HEK293 (cell line): ENCODE measurements at regions not wholly inside any gene's neighbourhood (a gene's known extent, or its start where the extent isn't known, plus 50 kb on each side); places are given as distances from the start of the nearest gene placed in this dataset.

Experiments used
- CTCF ChIA-PET: fragments of 350-600 bp; formaldehyde crosslinking; extraction: SDS; loops from one replicate; lab custom pipeline; 2021; ENCODE audit warnings: antibody characterized with exemption; lab: Yijun Ruan, JAX
- POLR2A ChIA-PET: fragments of 300-600 bp; formaldehyde crosslinking; extraction: SDS; loops from one replicate; lab custom pipeline; 2020; ENCODE audit warnings: antibody characterized with exemption, inconsistent platforms; lab: Yijun Ruan, JAX
- H3K27ac ChIP-seq: fragments of 200-500 bp; sonication (Bioruptor generic); 2 replicates; pipeline ENCODE4 v1.5.1; 2014; ENCODE audit warnings: low read depth, low read length, control low read depth, inconsistent platforms; ENCODE audit errors: extremely low read depth
- H3K36me3 ChIP-seq, 2 experiments: fragments of 200-500 bp in 1 of 2; sonication (Bioruptor generic) in 1 of 2; 1 replicate in 1 of 2; 2 replicates in 1 of 2; pipeline ENCODE4 v1.5.1; 2014 to 2017; ENCODE audit warnings: inconsistent platforms in 2 of 2, low read length in 2 of 2; ENCODE audit not compliant: control insufficient read depth in 2 of 2, insufficient read depth in 1 of 2
- H3K4me1 ChIP-seq: fragments of 200-500 bp; sonication (Bioruptor generic); 2 replicates; pipeline ENCODE4 v1.5.1; 2014; ENCODE audit warnings: mild to moderate bottlenecking, low read length, inconsistent platforms; ENCODE audit not compliant: control insufficient read depth, insufficient read depth
- H3K4me3 ChIP-seq: 2 replicates; pipeline ENCODE4 v1.5.1; 2011; ENCODE audit warnings: low read depth, mild to moderate bottlenecking, control low read depth, low read length, moderate library complexity
- H3K9me3 ChIP-seq: fragments of 200-500 bp; sonication (Bioruptor generic); 2 replicates; pipeline ENCODE4 v1.5.1; 2014; ENCODE audit warnings: low read depth, low read length, inconsistent platforms; ENCODE audit not compliant: control insufficient read depth, insufficient read depth
- MYNN ChIP-seq: fragments of 450-650 bp; formaldehyde crosslinking; IDR thresholded peaks from 2 replicates; pipeline ENCODE4 v1.5.1; 2016; ENCODE audit warnings: missing biosample characterization, missing genetic modification characterization, borderline replicate concordance
- MZF1 ChIP-seq: fragments of 450-650 bp; formaldehyde crosslinking; IDR thresholded peaks from 2 replicates; pipeline ENCODE4 v1.5.1; 2017; ENCODE audit warnings: missing biosample characterization, missing genetic modification characterization, borderline replicate concordance
- OVOL3 ChIP-seq: fragments of 450-650 bp; formaldehyde crosslinking; IDR thresholded peaks from 2 replicates; pipeline ENCODE4 v1.5.1; 2016; ENCODE audit warnings: missing biosample characterization, missing genetic modification characterization
- TCF7L2 ChIP-seq: IDR thresholded peaks from 2 replicates; pipeline ENCODE4 v1.6.1; 2011; ENCODE audit warnings: low read depth, mild to moderate bottlenecking, inconsistent platforms, low read length, moderate library complexity, borderline replicate concordance
- ZBTB48 ChIP-seq: fragments of 450-650 bp; formaldehyde crosslinking; IDR thresholded peaks from 2 replicates; pipeline ENCODE4 v1.5.1; 2016; ENCODE audit warnings: missing biosample characterization, missing genetic modification characterization
- ZEB2 ChIP-seq: fragments of 450-650 bp; formaldehyde crosslinking; IDR thresholded peaks from 2 replicates; pipeline ENCODE4 v1.5.1; 2016; ENCODE audit warnings: missing biosample characterization, missing genetic modification characterization
- ZFP69B ChIP-seq: fragments of 450-650 bp; formaldehyde crosslinking; IDR thresholded peaks from 2 replicates; pipeline ENCODE4 v1.5.1; 2016; ENCODE audit warnings: missing biosample characterization, missing genetic modification characterization
- ZNF132 ChIP-seq: fragments of 450-650 bp; formaldehyde crosslinking; IDR thresholded peaks from 2 replicates; pipeline ENCODE4 v1.5.1; 2017; ENCODE audit warnings: missing biosample characterization, missing genetic modification characterization, borderline replicate concordance
- ZNF140 ChIP-seq: fragments of 450-650 bp; formaldehyde crosslinking; IDR thresholded peaks from 2 replicates; pipeline ENCODE4 v1.5.1; 2016; ENCODE audit warnings: missing biosample characterization, missing genetic modification characterization
- ZNF2 ChIP-seq: fragments of 450-650 bp; formaldehyde crosslinking; IDR thresholded peaks from 2 replicates; pipeline ENCODE4 v1.5.1; 2016; ENCODE audit warnings: missing biosample characterization, missing genetic modification characterization
- ZNF211 ChIP-seq: fragments of 450-650 bp; formaldehyde crosslinking; IDR thresholded peaks from 2 replicates; pipeline ENCODE4 v1.5.1; 2016; ENCODE audit warnings: low read depth, missing biosample characterization, missing genetic modification characterization
- ZNF266 ChIP-seq: fragments of 450-650 bp; formaldehyde crosslinking; IDR thresholded peaks from 2 replicates; pipeline ENCODE4 v1.5.1; 2016; ENCODE audit warnings: missing biosample characterization, missing genetic modification characterization, low read depth
- ZNF350 ChIP-seq: fragments of 450-650 bp; formaldehyde crosslinking; IDR thresholded peaks from 2 replicates; pipeline ENCODE4 v1.5.0; 2017; ENCODE audit warnings: missing biosample characterization, mild to moderate bottlenecking, missing genetic modification characterization
- ZNF366 ChIP-seq: fragments of 450-650 bp; formaldehyde crosslinking; conservative IDR thresholded peaks from 2 replicates; pipeline ENCODE4 v1.5.1; 2016; ENCODE audit warnings: missing biosample characterization, missing genetic modification characterization
- ZNF48 ChIP-seq: fragments of 450-650 bp; formaldehyde crosslinking; IDR thresholded peaks from 2 replicates; pipeline ENCODE4 v1.5.1; 2016; ENCODE audit warnings: missing biosample characterization, missing genetic modification characterization
- ZNF560 ChIP-seq: fragments of 450-650 bp; formaldehyde crosslinking; IDR thresholded peaks from 2 replicates; pipeline ENCODE4 v1.5.1; 2017; ENCODE audit warnings: missing biosample characterization, missing genetic modification characterization, borderline replicate concordance
- ZNF571 ChIP-seq: fragments of 450-650 bp; formaldehyde crosslinking; IDR thresholded peaks from 2 replicates; pipeline ENCODE4 v1.5.0; 2017; ENCODE audit warnings: missing biosample characterization, missing genetic modification characterization
- ZNF621 ChIP-seq: fragments of 450-650 bp; formaldehyde crosslinking; IDR thresholded peaks from 2 replicates; pipeline ENCODE4 v1.5.1; 2017; ENCODE audit warnings: missing biosample characterization, missing genetic modification characterization
- ZNF623 ChIP-seq: fragments of 450-650 bp; formaldehyde crosslinking; IDR thresholded peaks from 2 replicates; pipeline ENCODE4 v1.5.1; 2016; ENCODE audit warnings: missing biosample characterization, missing genetic modification characterization
- ZNF747 ChIP-seq: fragments of 450-650 bp; formaldehyde crosslinking; IDR thresholded peaks from 2 replicates; pipeline ENCODE4 v1.5.1; 2016; ENCODE audit warnings: missing biosample characterization, missing genetic modification characterization
- ZNF792 ChIP-seq: fragments of 450-650 bp; formaldehyde crosslinking; IDR thresholded peaks from 2 replicates; pipeline ENCODE4 v1.5.1; 2016; ENCODE audit warnings: missing biosample characterization, missing genetic modification characterization
- ZNF843 ChIP-seq: fragments of 450-650 bp; formaldehyde crosslinking; IDR thresholded peaks from 2 replicates; pipeline ENCODE4 v1.5.1; 2016; ENCODE audit warnings: missing biosample characterization, missing genetic modification characterization
- ZSCAN23 ChIP-seq: fragments of 450-650 bp; formaldehyde crosslinking; IDR thresholded peaks from 2 replicates; pipeline ENCODE4 v1.5.1; 2016; ENCODE audit warnings: missing biosample characterization, missing genetic modification characterization
- TF ChIP-seq, protein P1 (sequence below): fragments of 450-650 bp; formaldehyde crosslinking; optimal IDR thresholded peaks from 2 replicates; pipeline ENCODE3; 2016; ENCODE audit warnings: missing biosample characterization, mild to moderate bottlenecking, missing genetic modification characterization
- TF ChIP-seq, protein P2 (sequence below): fragments of 450-650 bp; formaldehyde crosslinking; IDR thresholded peaks from 2 replicates; pipeline ENCODE4 v1.5.1; 2016; ENCODE audit warnings: missing biosample characterization, missing genetic modification characterization, low read depth
- TF ChIP-seq, protein P3 (sequence below): fragments of 450-650 bp; formaldehyde crosslinking; IDR thresholded peaks from 2 replicates; pipeline ENCODE4 v1.5.1; 2017; ENCODE audit warnings: missing biosample characterization, missing genetic modification characterization

DNA sequence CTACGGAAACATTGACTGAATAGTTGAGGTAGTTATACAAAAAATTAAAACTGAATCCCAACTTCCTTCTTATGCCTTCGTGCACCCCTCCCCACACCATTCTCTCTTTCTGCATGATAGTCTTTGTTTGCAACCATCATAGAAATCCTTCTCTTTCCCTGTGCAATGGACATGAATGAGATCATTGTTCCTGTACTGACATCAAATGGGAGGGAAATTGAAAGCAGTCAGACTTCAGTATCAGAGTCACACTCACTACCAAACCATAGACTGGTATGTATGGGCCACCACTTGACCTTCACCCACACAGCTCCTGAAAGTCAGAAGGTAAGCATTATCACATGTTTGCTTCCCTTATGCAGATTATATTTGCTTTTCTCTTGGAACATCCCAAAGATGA is 782.8 kb downstream of the BCL11A start:
- H3K4me1 ChIP-seq: no peaks in the 10 kb centered on the region
- TF ChIP-seq ZNF747 (tag by site-specific recombination): no peak
- TF ChIP-seq ZNF48 (tag by site-specific recombination): no peak
- no peak for TF ChIP-seq MZF1 (tag by site-specific recombination)
- TF ChIP-seq ZNF623: no peak
- TF ChIP-seq, protein P1, sequence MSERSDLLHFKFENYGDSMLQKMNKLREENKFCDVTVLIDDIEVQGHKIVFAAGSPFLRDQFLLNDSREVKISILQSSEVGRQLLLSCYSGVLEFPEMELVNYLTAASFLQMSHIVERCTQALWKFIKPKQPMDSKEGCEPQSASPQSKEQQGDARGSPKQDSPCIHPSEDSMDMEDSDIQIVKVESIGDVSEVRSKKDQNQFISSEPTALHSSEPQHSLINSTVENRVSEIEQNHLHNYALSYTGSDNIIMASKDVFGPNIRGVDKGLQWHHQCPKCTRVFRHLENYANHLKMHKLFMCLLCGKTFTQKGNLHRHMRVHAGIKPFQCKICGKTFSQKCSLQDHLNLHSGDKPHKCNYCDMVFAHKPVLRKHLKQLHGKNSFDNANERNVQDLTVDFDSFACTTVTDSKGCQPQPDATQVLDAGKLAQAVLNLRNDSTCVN (tag by site-specific recombination): no peak
- TF ChIP-seq ZNF132 (tag by site-specific recombination): no peak
- no peak for TF ChIP-seq ZNF792 (tag by site-specific recombination)
- TF ChIP-seq MYNN (tag by site-specific recombination): no peak
- no peak for TF ChIP-seq ZNF211 (tag by site-specific recombination)
- no peak for TF ChIP-seq ZFP69B (tag by site-specific recombination)
- no peak for TF ChIP-seq TCF7L2
- TF ChIP-seq ZNF350: no peak
- no peak for TF ChIP-seq ZBTB48 (tag by site-specific recombination)
- TF ChIP-seq ZNF560: no peak
- no peaks in the 10 kb centered on the region for H3K9me3 ChIP-seq
- CTCF ChIA-PET: no interaction called here
- POLR2A ChIA-PET: no interaction called here
- no peak overlapping the region for H3K27ac ChIP-seq
- H3K36me3 ChIP-seq: no peaks in the 10 kb centered on the region
- H3K4me3 ChIP-seq: no peak overlapping the region

DNA sequence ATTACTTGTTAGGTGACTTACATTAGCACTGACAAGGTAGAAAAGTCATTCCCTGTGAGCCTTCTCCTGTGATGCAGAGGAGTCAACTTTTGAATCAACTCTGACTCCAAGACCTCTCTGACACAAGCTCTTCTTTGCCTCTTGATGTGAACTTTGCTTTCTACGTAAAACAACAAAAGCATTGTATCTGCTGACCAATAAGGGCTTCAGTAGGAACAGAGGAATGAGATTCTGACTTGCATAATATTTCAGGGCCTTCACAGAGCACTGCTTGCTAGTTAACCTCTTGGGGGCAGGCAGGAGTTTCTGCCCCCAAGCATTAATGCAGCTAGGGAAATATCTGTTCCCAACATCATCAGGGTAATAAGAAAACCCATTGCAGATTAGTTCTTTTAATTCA is 791.5 kb downstream of the BCL11A start:
- no peak overlapping the region for H3K27ac ChIP-seq
- ChIA-PET CTCF (no interaction called here), POLR2A (no interaction called here)
- no peak overlapping the region for H3K4me3 ChIP-seq
- no peaks in the 10 kb centered on the region for H3K9me3 ChIP-seq
- no peaks in the 10 kb centered on the region for H3K4me1 ChIP-seq
- H3K36me3 ChIP-seq: no peaks in the 10 kb centered on the region
- TF ChIP-seq ZNF140 (tag by site-specific recombination): no peak

DNA sequence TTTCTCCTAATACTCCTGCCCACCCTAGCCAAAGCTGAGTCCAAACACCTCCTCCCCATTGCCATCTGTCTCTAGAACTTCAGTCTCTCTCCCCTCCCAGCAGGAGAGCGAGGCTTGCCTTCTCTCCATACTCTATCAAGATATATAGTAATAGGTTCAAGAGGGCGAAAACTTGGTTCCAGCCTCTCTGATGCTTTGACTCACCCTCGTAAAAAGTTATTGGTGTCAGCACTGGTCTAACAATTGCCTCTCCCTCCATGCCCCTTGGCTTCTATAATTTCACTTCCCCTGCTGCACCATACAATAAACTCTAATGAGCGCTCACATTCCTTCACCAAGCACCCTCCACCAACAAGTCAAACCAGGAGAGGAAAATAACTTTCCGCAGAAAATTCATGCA is 797.3 kb downstream of the BCL11A start:
- TF ChIP-seq ZNF2 (tag by site-specific recombination): no peak
- TF ChIP-seq ZNF621 (tag by site-specific recombination): no peak
- TF ChIP-seq ZNF843 (tag by site-specific recombination): no peak
- no peak for TF ChIP-seq ZNF571 (tag by site-specific recombination)
- no peak for TF ChIP-seq ZEB2 (tag by site-specific recombination)
- TF ChIP-seq, protein P2, sequence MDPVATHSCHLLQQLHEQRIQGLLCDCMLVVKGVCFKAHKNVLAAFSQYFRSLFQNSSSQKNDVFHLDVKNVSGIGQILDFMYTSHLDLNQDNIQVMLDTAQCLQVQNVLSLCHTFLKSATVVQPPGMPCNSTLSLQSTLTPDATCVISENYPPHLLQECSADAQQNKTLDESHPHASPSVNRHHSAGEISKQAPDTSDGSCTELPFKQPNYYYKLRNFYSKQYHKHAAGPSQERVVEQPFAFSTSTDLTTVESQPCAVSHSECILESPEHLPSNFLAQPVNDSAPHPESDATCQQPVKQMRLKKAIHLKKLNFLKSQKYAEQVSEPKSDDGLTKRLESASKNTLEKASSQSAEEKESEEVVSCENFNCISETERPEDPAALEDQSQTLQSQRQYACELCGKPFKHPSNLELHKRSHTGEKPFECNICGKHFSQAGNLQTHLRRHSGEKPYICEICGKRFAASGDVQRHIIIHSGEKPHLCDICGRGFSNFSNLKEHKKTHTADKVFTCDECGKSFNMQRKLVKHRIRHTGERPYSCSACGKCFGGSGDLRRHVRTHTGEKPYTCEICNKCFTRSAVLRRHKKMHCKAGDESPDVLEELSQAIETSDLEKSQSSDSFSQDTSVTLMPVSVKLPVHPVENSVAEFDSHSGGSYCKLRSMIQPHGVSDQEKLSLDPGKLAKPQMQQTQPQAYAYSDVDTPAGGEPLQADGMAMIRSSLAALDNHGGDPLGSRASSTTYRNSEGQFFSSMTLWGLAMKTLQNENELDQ (tag by site-specific recombination): no peak
- TF ChIP-seq, protein P3, sequence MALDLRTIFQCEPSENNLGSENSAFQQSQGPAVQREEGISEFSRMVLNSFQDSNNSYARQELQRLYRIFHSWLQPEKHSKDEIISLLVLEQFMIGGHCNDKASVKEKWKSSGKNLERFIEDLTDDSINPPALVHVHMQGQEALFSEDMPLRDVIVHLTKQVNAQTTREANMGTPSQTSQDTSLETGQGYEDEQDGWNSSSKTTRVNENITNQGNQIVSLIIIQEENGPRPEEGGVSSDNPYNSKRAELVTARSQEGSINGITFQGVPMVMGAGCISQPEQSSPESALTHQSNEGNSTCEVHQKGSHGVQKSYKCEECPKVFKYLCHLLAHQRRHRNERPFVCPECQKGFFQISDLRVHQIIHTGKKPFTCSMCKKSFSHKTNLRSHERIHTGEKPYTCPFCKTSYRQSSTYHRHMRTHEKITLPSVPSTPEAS: no peak
- no peak for TF ChIP-seq OVOL3 (tag by site-specific recombination)
- TF ChIP-seq, protein P1 (tag by site-specific recombination): no peak
- no peak for TF ChIP-seq ZNF266 (tag by site-specific recombination)
- TF ChIP-seq ZNF132 (tag by site-specific recombination): no peak
- no peak for TF ChIP-seq ZNF366
- TF ChIP-seq ZNF140 (tag by site-specific recombination): no peak
- TF ChIP-seq ZSCAN23: no peak
- POLR2A ChIA-PET: no interaction called here
- no peak overlapping the region for H3K4me3 ChIP-seq
- no peaks in the 10 kb centered on the region for H3K9me3 ChIP-seq
- H3K27ac ChIP-seq: no peak overlapping the region
- H3K4me1 ChIP-seq: no peaks in the 10 kb centered on the region
- CTCF ChIA-PET: interaction anchor here (0.8 to 1.6 kb wide), 2 partner anchors 22 to 66 kb away, joined by 3 to 4 read pairs; no protein-coding TSS in a partner anchor
- no peaks in the 10 kb centered on the region for H3K36me3 ChIP-seq
